LNCAP (cell line): ENCODE measurements at regions not wholly inside any gene's neighbourhood (a gene's known extent, or its start where the extent isn't known, plus 50 kb on each side); places are given as distances from the start of the nearest gene placed in this dataset.

Experiments used
- CTCF ChIP-seq: fragments of 450-650 bp; IDR thresholded peaks from 2 replicates; pipeline ENCODE4 v1.5.1; 2017; ENCODE audit warnings: mild to moderate bottlenecking

GRCh38 chr10:78476156-78476555 is 442.5 kb downstream of the RPS24 start:
- no peak for TF ChIP-seq CTCF

- TF ChIP-seq CTCF, result no peak
These were observed 443.2 kb downstream of the RPS24 start for GRCh38 chr10:78476844-78477243.

- no peak for TF ChIP-seq CTCF
These were observed 445.3 kb downstream of the RPS24 start for GRCh38 chr10:78478919-78479318.

GRCh38 chr10:78479467-78479866 is 445.8 kb downstream of the RPS24 start:
- no peak for TF ChIP-seq CTCF

GRCh38 chr10:78481842-78482241 is 448.2 kb downstream of the RPS24 start:
- no peak for TF ChIP-seq CTCF

- TF ChIP-seq CTCF, result no peak
These were observed 450.0 kb downstream of the RPS24 start for GRCh38 chr10:78483641-78484040.

- no peak for TF ChIP-seq CTCF
These were observed 455.4 kb downstream of the RPS24 start for GRCh38 chr10:78489034-78489433.

- TF ChIP-seq CTCF, result no peak
These were observed 458.1 kb downstream of the RPS24 start for GRCh38 chr10:78491812-78492211.
